Mesenchymal stem cell (in vitro differentiated cells and primary cell): ENCODE measurements at regions not wholly inside any gene's neighbourhood (a gene's known extent, or its start where the extent isn't known, plus 50 kb on each side); places are given as distances from the start of the nearest gene placed in this dataset.

Experiments used
- DNase-seq: peaks from one replicate; pipeline ENCODE4 v3.0.0-alpha.2; 2013
- H2AFZ ChIP-seq: one replicate; pipeline ENCODE4 v1.6.1; 2013; ENCODE audit warnings: low read depth, mild to moderate bottlenecking, control low read depth, inconsistent platforms, low read length, moderate library complexity
- H2AK5ac ChIP-seq: 2 replicates; pipeline ENCODE4 v1.6.1; 2013; ENCODE audit warnings: low read length, moderate library complexity, mild to moderate bottlenecking, inconsistent platforms; ENCODE audit not compliant: severe bottlenecking
- H2BK120ac ChIP-seq: one replicate; pipeline ENCODE4 v1.6.1; 2013; ENCODE audit warnings: low read depth, mild to moderate bottlenecking, inconsistent platforms, low read length, moderate library complexity
- H2BK12ac ChIP-seq, 2 experiments: one replicate each; pipeline ENCODE4 v1.6.1; 2013; ENCODE audit warnings: inconsistent platforms in 2 of 2, low read length in 2 of 2, mild to moderate bottlenecking in 2 of 2, moderate library complexity in 2 of 2, control low read depth in 1 of 2
- H2BK15ac ChIP-seq: one replicate; pipeline ENCODE4 v1.6.1; 2013; ENCODE audit warnings: mild to moderate bottlenecking, low read depth, inconsistent platforms; ENCODE audit not compliant: poor library complexity, severe bottlenecking
- H2BK5ac ChIP-seq: 2 replicates; pipeline ENCODE4 v1.6.1; 2013; ENCODE audit warnings: low read depth, mild to moderate bottlenecking, low read length, control low read depth, inconsistent platforms; ENCODE audit not compliant: poor library complexity, severe bottlenecking
- H3K14ac ChIP-seq, 2 experiments: one replicate each; pipeline ENCODE4 v1.6.1; 2013; ENCODE audit warnings: inconsistent platforms in 2 of 2, low read length in 2 of 2, control low read depth in 1 of 2, mild to moderate bottlenecking in 1 of 2, moderate library complexity in 1 of 2
- H3K18ac ChIP-seq, 2 experiments: one replicate each; pipeline ENCODE4 v1.6.1; 2013; ENCODE audit warnings: inconsistent platforms in 2 of 2, low read length in 2 of 2, control low read depth in 1 of 2, low read depth in 1 of 2, mild to moderate bottlenecking in 1 of 2
- H3K23ac ChIP-seq, 2 experiments: one replicate each; pipeline ENCODE4 v1.6.1; 2013; ENCODE audit warnings: inconsistent platforms in 2 of 2, low read length in 2 of 2, mild to moderate bottlenecking in 2 of 2, moderate library complexity in 2 of 2, control low read depth in 1 of 2
- H3K27ac ChIP-seq: 2 replicates; pipeline ENCODE4 v1.5.1; 2013; ENCODE audit warnings: mild to moderate bottlenecking, moderate library complexity, low read length, control low read depth, inconsistent platforms; ENCODE audit not compliant: poor library complexity, severe bottlenecking
- H3K27me3 ChIP-seq, 2 experiments: 2 replicates each; pipeline versions ENCODE4 v1.6.1 to v1.7.0; 2013; ENCODE audit warnings: low read length in 2 of 2, mild to moderate bottlenecking in 2 of 2, moderate library complexity in 2 of 2, control low read depth in 1 of 2, inconsistent platforms in 1 of 2; ENCODE audit not compliant: control insufficient read depth in 1 of 2, insufficient read depth in 1 of 2
- H3K36me3 ChIP-seq, 2 experiments: 2 replicates each; pipeline versions ENCODE4 v1.6.1 to v1.7.0; 2013; ENCODE audit warnings: low read length in 2 of 2, control low read depth in 1 of 2, inconsistent platforms in 1 of 2, low read depth in 1 of 2, mild to moderate bottlenecking in 1 of 2; ENCODE audit not compliant: insufficient read depth in 2 of 2, control insufficient read depth in 1 of 2
- H3K4ac ChIP-seq, 2 experiments: one replicate each; pipeline ENCODE4 v1.6.1; 2013; ENCODE audit warnings: inconsistent platforms in 2 of 2, low read length in 2 of 2, mild to moderate bottlenecking in 2 of 2, moderate library complexity in 2 of 2, control low read depth in 1 of 2, low read depth in 1 of 2
- H3K4me1 ChIP-seq: 2 replicates; pipeline ENCODE4 v1.6.1; 2013; ENCODE audit warnings: low read depth, low read length, control low read depth; ENCODE audit not compliant: control insufficient read depth, insufficient read depth
- H3K4me2 ChIP-seq: 2 replicates; pipeline ENCODE4 v1.6.1; 2013; ENCODE audit warnings: low read length, mild to moderate bottlenecking, inconsistent platforms; ENCODE audit not compliant: poor library complexity, severe bottlenecking
- H3K4me3 ChIP-seq, 2 experiments: 2 replicates each; pipeline versions ENCODE4 v1.5.1 to v1.7.0; 2013; ENCODE audit warnings: low read length in 2 of 2, mild to moderate bottlenecking in 2 of 2, control low read depth in 1 of 2, low read depth in 1 of 2; ENCODE audit not compliant: insufficient read depth in 1 of 2
- H3K79me1 ChIP-seq: replicated peaks from 2 replicates; pipeline ENCODE4 v1.6.1; 2013; ENCODE audit warnings: mild to moderate bottlenecking, control low read depth, low read length, inconsistent platforms; ENCODE audit not compliant: poor library complexity, severe bottlenecking
- H3K9ac ChIP-seq: 2 replicates; pipeline ENCODE4 v1.7.0; 2013; ENCODE audit warnings: mild to moderate bottlenecking, low read length, moderate library complexity
- H3K9me3 ChIP-seq: 2 replicates; pipeline ENCODE4 v1.7.0; 2013; ENCODE audit warnings: mild to moderate bottlenecking, low read length; ENCODE audit not compliant: control insufficient read depth
- H4K8ac ChIP-seq: one replicate; pipeline ENCODE4 v1.6.1; 2013; ENCODE audit warnings: inconsistent platforms, mild to moderate bottlenecking, low read length, moderate library complexity
- H4K91ac ChIP-seq: one replicate; pipeline ENCODE4 v1.6.1; 2013; ENCODE audit warnings: mild to moderate bottlenecking, low read length, inconsistent platforms
- WGBS: methylation state at CpG from one replicate; pipeline ENCODE4 v1.1.7; 2013; ENCODE audit warnings: mixed read lengths; 5-methylcytosine and 5-hydroxymethylcytosine counted together

DNA sequence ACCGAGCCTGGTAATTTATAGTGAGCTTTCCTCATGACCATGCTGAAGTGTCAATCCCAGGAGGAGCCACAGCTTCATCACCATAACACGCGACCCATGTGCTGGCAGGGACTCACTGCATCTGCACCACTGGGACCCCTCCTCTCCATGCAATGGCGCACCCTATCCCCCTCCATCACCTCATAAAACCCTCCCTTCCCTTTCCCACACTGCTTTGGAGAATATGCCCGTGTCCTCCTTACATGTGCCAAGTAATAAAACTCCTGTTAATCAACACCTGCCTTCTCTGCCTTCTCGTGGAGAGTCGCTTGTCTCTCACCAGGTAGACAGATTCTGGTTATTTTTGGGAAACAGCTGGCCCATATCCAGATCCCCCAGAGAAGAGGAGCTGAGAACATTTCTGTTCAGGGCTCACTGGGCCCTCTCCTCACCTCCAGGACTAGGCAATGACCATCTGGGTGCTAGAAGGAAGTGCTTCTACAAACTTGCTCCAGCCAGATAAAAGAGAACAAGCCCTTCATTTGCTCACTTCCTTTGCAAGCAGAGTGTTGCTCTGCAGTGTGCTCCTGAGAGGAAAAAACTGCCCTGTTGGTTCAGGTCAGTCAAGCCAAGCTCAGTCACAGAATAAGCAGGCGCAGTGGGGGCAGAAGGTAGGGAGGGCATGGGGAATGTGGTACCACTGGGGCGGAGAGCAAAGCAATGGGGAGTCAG, 894.3 kb downstream of the UQCRFS1 start:
- Histone ChIP-seq H4K91ac (no peak overlapping the region), H3K27me3 (peaks cover 0 to 11% of the 10 kb centered on the region in 2 experiments), H3K27ac (no peak overlapping the region), H3K23ac (no peak overlapping the region), H3K9me3 (no peaks in the 10 kb centered on the region), H3K9ac (no peak overlapping the region), H3K79me1 (no peaks in the 10 kb centered on the region), H2AFZ (no peak overlapping the region), H3K4me2 (no peak overlapping the region), H3K14ac (no peak overlapping the region), H2BK12ac (no peak overlapping the region), H3K4me3 (no peak overlapping the region), H4K8ac (no peak overlapping the region), H3K18ac (no peak overlapping the region), H2BK120ac (no peak overlapping the region), H3K4me1 (peaks cover 5% of the 10 kb centered on the region), H2AK5ac (no peak overlapping the region), H2BK5ac (no peak overlapping the region), H2BK15ac (no peak overlapping the region), H3K4ac (no peak overlapping the region), H3K36me3 (no peaks in the 10 kb centered on the region)
- no peak for DNase-seq
- WGBS, result 75% methylated on average over 8 of the region's 9 CpGs

DNA sequence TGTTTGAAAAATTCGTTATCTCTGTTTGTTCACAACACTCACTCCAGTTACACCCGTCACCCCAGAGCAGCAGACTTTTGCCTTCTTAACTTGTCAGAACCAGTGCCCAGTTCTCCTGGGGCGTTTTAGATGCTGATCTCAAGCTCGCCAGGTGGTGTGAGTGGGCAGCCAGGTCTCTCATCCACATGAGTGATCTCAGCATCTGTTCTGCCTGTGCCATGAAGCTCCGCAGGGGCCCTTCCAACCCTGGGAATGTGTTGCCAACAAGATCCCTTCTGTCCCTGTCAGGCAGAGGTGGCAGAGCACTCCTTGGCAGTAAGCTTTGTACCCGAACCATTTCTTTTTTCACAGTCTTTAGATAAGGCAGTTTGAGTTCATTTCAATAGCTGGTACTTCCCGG, 896.5 kb downstream of the UQCRFS1 start:
- Histone ChIP-seq H2AFZ (no peak overlapping the region), H3K27ac (no peak overlapping the region), H2BK5ac (no peak overlapping the region), H2BK15ac (no peak overlapping the region), H3K4ac (no peak overlapping the region), H3K14ac (no peak overlapping the region), H3K23ac (no peak overlapping the region), H3K79me1 (no peaks in the 10 kb centered on the region), H3K27me3 (peaks cover 0 to 7% of the 10 kb centered on the region in 2 experiments), H4K8ac (no peak overlapping the region), H3K4me3 (no peak overlapping the region), H3K4me2 (no peak overlapping the region), H3K36me3 (no peaks in the 10 kb centered on the region), H3K9ac (no peak overlapping the region), H3K9me3 (no peaks in the 10 kb centered on the region), H2BK12ac (no peak overlapping the region), H3K18ac (no peak overlapping the region), H2AK5ac (no peak overlapping the region), H4K91ac (no peak overlapping the region), H2BK120ac (no peak overlapping the region), H3K4me1 (peaks cover 7% of the 10 kb centered on the region)
- 71% methylated on average over 6 of the region's 7 CpGs for WGBS
- DNase-seq, result no peak

DNA sequence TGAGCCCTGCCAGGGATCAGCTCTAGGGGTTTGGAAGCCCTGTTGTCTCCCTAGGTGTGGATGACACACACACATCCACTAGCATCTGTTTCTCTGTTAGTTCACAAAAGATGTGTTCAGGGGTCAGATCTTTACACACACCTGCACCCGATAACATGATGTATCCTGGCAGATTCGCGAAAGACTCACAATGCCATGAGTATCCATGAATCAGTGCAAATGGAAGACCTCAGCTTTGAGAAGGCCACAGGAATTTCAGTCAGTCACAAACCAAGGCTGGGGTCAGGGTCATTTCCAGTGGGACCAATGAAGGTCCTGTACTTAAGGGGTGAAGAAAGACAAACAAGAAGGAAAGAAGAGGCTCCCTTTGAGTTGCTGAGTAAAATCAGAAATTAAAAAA, 898.2 kb downstream of the UQCRFS1 start:
- Histone ChIP-seq H3K79me1 (no peaks in the 10 kb centered on the region), H3K9me3 (no peaks in the 10 kb centered on the region), H2AFZ (no peak overlapping the region), H3K4me3 (no peak overlapping the region), H2AK5ac (no peak overlapping the region), H4K8ac (no peak overlapping the region), H3K4me2 (no peak overlapping the region), H3K18ac (no peak overlapping the region), H2BK120ac (no peak overlapping the region), H4K91ac (no peak overlapping the region), H2BK5ac (no peak overlapping the region), H3K27me3 (peaks cover 0 to 4% of the 10 kb centered on the region in 2 experiments), H3K4ac (no peak overlapping the region), H3K9ac (no peak overlapping the region), H3K36me3 (no peaks in the 10 kb centered on the region), H2BK12ac (no peak overlapping the region), H3K4me1 (peaks cover 7% of the 10 kb centered on the region), H3K27ac (no peak overlapping the region), H3K23ac (no peak overlapping the region), H2BK15ac (no peak overlapping the region), H3K14ac (no peak overlapping the region)
- WGBS, result 91% methylated on average over 3 of the region's 3 CpGs
- DNase-seq, result no peak

DNA sequence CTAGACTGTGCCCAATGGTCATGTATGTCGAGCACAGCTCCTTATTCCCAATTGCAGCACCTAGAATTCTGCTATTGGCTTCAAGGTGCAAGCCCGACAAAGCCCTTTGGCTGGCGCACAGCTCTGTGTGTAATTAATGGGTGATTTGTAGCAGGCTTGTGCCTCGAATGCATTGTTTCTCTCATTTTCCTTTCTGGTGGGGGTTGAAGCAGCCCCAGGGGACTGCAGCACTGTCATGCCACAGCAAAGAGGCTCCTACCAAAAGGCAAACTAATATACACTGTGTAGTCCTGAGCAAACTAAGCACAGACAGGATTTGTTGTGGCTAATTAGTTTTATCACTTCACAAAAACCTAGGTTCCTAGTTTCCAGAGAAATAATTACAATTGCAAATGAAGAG, 898.7 kb downstream of the UQCRFS1 start:
- H2AFZ ChIP-seq, result no peak overlapping the region
- no peak overlapping the region for H2BK12ac ChIP-seq
- 61% methylated on average over 3 of the region's 4 CpGs for WGBS
- H3K9ac ChIP-seq, result no peak overlapping the region
- no peaks in the 10 kb centered on the region for H3K79me1 ChIP-seq
- no peak overlapping the region for H3K27ac ChIP-seq
- no peak overlapping the region for H3K14ac ChIP-seq
- no peak overlapping the region for H2BK120ac ChIP-seq
- H3K4ac ChIP-seq, result no peak overlapping the region
- no peak overlapping the region for H4K91ac ChIP-seq
- H3K18ac ChIP-seq, result no peak overlapping the region
- peaks cover 7% of the 10 kb centered on the region for H3K4me1 ChIP-seq
- H3K27me3 ChIP-seq, result peaks cover 0 to 4% of the 10 kb centered on the region in 2 experiments
- H3K36me3 ChIP-seq, result no peaks in the 10 kb centered on the region
- no peak overlapping the region for H3K4me2 ChIP-seq
- no peak overlapping the region for H3K23ac ChIP-seq
- no peak for DNase-seq
- no peak overlapping the region for H2AK5ac ChIP-seq
- H3K9me3 ChIP-seq, result no peaks in the 10 kb centered on the region
- no peak overlapping the region for H2BK5ac ChIP-seq
- no peak overlapping the region for H2BK15ac ChIP-seq
- H4K8ac ChIP-seq, result no peak overlapping the region
- H3K4me3 ChIP-seq, result peak overlapping the region in 1 of 2 experiments; percentile 63
